ENCODE measurements at regions not wholly inside any gene's neighbourhood (a gene's known extent, or its start where the extent isn't known, plus 50 kb on each side); places are given as distances from the start of the nearest gene placed in this dataset.

GRCh38 chr2:216769626-216770025, 74.3 kb upstream of the IGFBP5 start:
- no peak for TF ChIP-seq CTCF (IDR thresholded peaks at IDR 0.05; ENCODE audit: insufficient read depth, missing control alignments)
- no peak for DNase-seq (ENCODE audit: insufficient read length, low spot score)
- FAIRE-seq: no peak

- no peak for TF ChIP-seq CTCF (IDR thresholded peaks at IDR 0.05; ENCODE audit: insufficient read depth, missing control alignments)
- no peak for DNase-seq (ENCODE audit: insufficient read length, low spot score)
- no peak for FAIRE-seq
Observed at GRCh38 chr2:216768908-216769411, 73.6 kb upstream of the IGFBP5 start.

- TF ChIP-seq CTCF (IDR thresholded peaks at IDR 0.05; ENCODE audit: insufficient read depth, missing control alignments): no peak
- FAIRE-seq: no peak
Observed at GRCh38 chr2:216765761-216766262, 70.5 kb upstream of the IGFBP5 start.

GRCh38 chr2:216763396-216763795, 68.0 kb upstream of the IGFBP5 start:
- no peak for TF ChIP-seq CTCF (IDR thresholded peaks at IDR 0.05; ENCODE audit: insufficient read depth, missing control alignments)
- no peak for FAIRE-seq

More at GRCh38 chr2:216765761-216766262, 70.5 kb upstream of the IGFBP5 start:
- no peak for DNase-seq (ENCODE audit: insufficient read length, low spot score)

GRCh38 chr2:216761809-216762208, 66.5 kb upstream of the IGFBP5 start:
- DNase-seq (ENCODE audit: insufficient read length, low spot score) (no peak), FAIRE-seq (no peak)
- TF ChIP-seq CTCF (IDR thresholded peaks at IDR 0.05; ENCODE audit: insufficient read depth, missing control alignments): no peak

More at GRCh38 chr2:216763396-216763795, 68.0 kb upstream of the IGFBP5 start:
- no peak for DNase-seq (ENCODE audit: insufficient read length, low spot score)

- TF ChIP-seq CTCF (IDR thresholded peaks at IDR 0.05; ENCODE audit: insufficient read depth, missing control alignments): no peak
- no peak for FAIRE-seq
- DNase-seq (ENCODE audit: insufficient read length, low spot score): no peak
Observed at GRCh38 chr2:216761133-216761532, 65.8 kb upstream of the IGFBP5 start.

- DNase-seq (ENCODE audit: insufficient read length, low spot score): no peak
- TF ChIP-seq CTCF (IDR thresholded peaks at IDR 0.05; ENCODE audit: insufficient read depth, missing control alignments): no peak
- no peak for FAIRE-seq
Observed at GRCh38 chr2:216758256-216759155, 63.2 kb upstream of the IGFBP5 start.
